CD14-positive monocyte (primary cell): ENCODE measurements at regions not wholly inside any gene's neighbourhood (a gene's known extent, or its start where the extent isn't known, plus 50 kb on each side); places are given as distances from the start of the nearest gene placed in this dataset.

ENCODE experiments used
- DNase-seq, 3 donors: peaks; one replicate each; pipeline ENCODE4 v3.0.0-alpha.2; 2011 to 2022
- H2AFZ ChIP-seq: 2 replicates; pipeline ENCODE4 v1.6.0; 2012; ENCODE audit warnings: mild to moderate bottlenecking, low read depth, low read length, inconsistent platforms; ENCODE audit not compliant: insufficient read depth, poor library complexity, severe bottlenecking
- H3K27ac ChIP-seq, 2 donors: 1 replicate in 1 of 2; 2 replicates in 1 of 2; pipeline ENCODE4 v1.5.1; 2012 to 2013; ENCODE audit warnings: low read length in 2 of 2, control low read depth in 1 of 2, inconsistent platforms in 1 of 2, low read depth in 1 of 2, mild to moderate bottlenecking in 1 of 2
- H3K27me3 ChIP-seq, 2 donors: one replicate each; pipeline versions ENCODE4 v1.6.0 to v1.6.1; 2011 to 2013; ENCODE audit warnings: low read length in 2 of 2; ENCODE audit not compliant: control insufficient read depth in 2 of 2, insufficient read depth in 2 of 2
- H3K36me3 ChIP-seq, 2 donors: replicated peaks in 1 of 2; 1 replicate in 1 of 2; 2 replicates in 1 of 2; pipeline versions ENCODE4 v1.5.1 to v1.6.1; 2012 to 2013; ENCODE audit warnings: low read length in 2 of 2, control low read depth in 1 of 2, inconsistent platforms in 1 of 2, mild to moderate bottlenecking in 1 of 2; ENCODE audit not compliant: insufficient read depth in 2 of 2, control insufficient read depth in 1 of 2
- H3K4me1 ChIP-seq, 2 donors: 1 replicate in 1 of 2; 2 replicates in 1 of 2; pipeline versions ENCODE4 v1.5.1 to v1.6.1; 2012 to 2013; ENCODE audit warnings: low read length in 2 of 2, control low read depth in 1 of 2, inconsistent platforms in 1 of 2, mild to moderate bottlenecking in 1 of 2, moderate library complexity in 1 of 2; ENCODE audit not compliant: insufficient read depth in 2 of 2, control insufficient read depth in 1 of 2
- H3K4me2 ChIP-seq: replicated peaks from 2 replicates; pipeline ENCODE3; 2012; ENCODE audit warnings: low read length, moderate library complexity, mild to moderate bottlenecking; ENCODE audit not compliant: poor library complexity, severe bottlenecking; ENCODE audit errors: extremely low read depth
- H3K4me3 ChIP-seq, 3 experiments: fragments of 200-600 bp in 1 of 3; sonication (generic) in 1 of 3; replicated peaks in 1 of 3; 1 replicate in 2 of 3; 2 replicates in 1 of 3; pipeline ENCODE4 v1.5.1; 2011 to 2013; ENCODE audit warnings: low read length in 3 of 3, mild to moderate bottlenecking in 3 of 3, control low read depth in 2 of 3, low read depth in 2 of 3, inconsistent platforms in 1 of 3, moderate library complexity in 1 of 3
- H3K79me2 ChIP-seq: 2 replicates; pipeline ENCODE4 v1.6.0; 2012; ENCODE audit warnings: mild to moderate bottlenecking, control low read depth, inconsistent platforms, low read length, moderate library complexity; ENCODE audit not compliant: insufficient read depth
- H3K9ac ChIP-seq: 2 replicates; pipeline ENCODE4 v1.6.0; 2017; ENCODE audit warnings: low read length, mild to moderate bottlenecking; ENCODE audit not compliant: insufficient read depth, poor library complexity, severe bottlenecking
- H3K9me3 ChIP-seq, 2 donors: replicated peaks in 1 of 2; 1 replicate in 1 of 2; 2 replicates in 1 of 2; pipeline versions ENCODE4 v1.5.1 to v1.6.1; 2012 to 2013; ENCODE audit warnings: low read length in 2 of 2, control low read depth in 1 of 2; ENCODE audit not compliant: control insufficient read depth in 1 of 2, insufficient read depth in 1 of 2
- H4K20me1 ChIP-seq: 2 replicates; pipeline ENCODE4 v1.6.0; 2012; ENCODE audit warnings: mild to moderate bottlenecking, low read length, control low read depth, moderate library complexity; ENCODE audit not compliant: insufficient read depth
- H3K27ac Mint-ChIP-seq, 7 donors: one replicate each; pipeline ENCODE4 v1.8.0; 2020; ENCODE audit warnings: mild to moderate bottlenecking in 7 of 7, mixed read lengths in 7 of 7, moderate library complexity in 6 of 7, inconsistent platforms in 2 of 7
- H3K27me3 Mint-ChIP-seq, 3 donors: one replicate each; pipeline ENCODE4 v1.8.0; 2021 to 2022; ENCODE audit warnings: low read depth in 3 of 3, mild to moderate bottlenecking in 3 of 3, mixed read lengths in 3 of 3, moderate library complexity in 3 of 3, inconsistent platforms in 1 of 3
- H3K36me3 Mint-ChIP-seq, 2 donors: one replicate each; pipeline ENCODE4 v1.8.0; 2020; ENCODE audit warnings: mixed read lengths in 2 of 2, inconsistent platforms in 1 of 2, mild to moderate bottlenecking in 1 of 2
- H3K4me1 Mint-ChIP-seq: one replicate; pipeline ENCODE4 v1.8.0; 2020; ENCODE audit warnings: mild to moderate bottlenecking, mixed read lengths
- H3K4me3 Mint-ChIP-seq, 2 donors: one replicate each; pipeline ENCODE4 v1.8.0; 2020; ENCODE audit warnings: mild to moderate bottlenecking in 2 of 2, mixed read lengths in 2 of 2, moderate library complexity in 1 of 2
- H3K9me3 Mint-ChIP-seq, 7 donors: one replicate each; pipeline ENCODE4 v1.8.0; 2020 to 2022; ENCODE audit warnings: mixed read lengths in 7 of 7, mild to moderate bottlenecking in 6 of 7, moderate library complexity in 6 of 7, inconsistent platforms in 2 of 7
- CTCF ChIP-seq: fragments of 200-600 bp; IDR thresholded peaks from one replicate; pipeline ENCODE4 v1.8.0; 2022; ENCODE audit warnings: antibody characterized with exemption, mild to moderate bottlenecking
- WGBS: methylation state at CpG from one replicate; pipeline ENCODE4 v1.1.5; 2013; ENCODE audit warnings: missing lambda C conversion rate; ENCODE audit not compliant: insufficient coverage; 5-methylcytosine and 5-hydroxymethylcytosine counted together
- intact Hi-C, 2 donors: fragments of 100-400 bp; cut with micrococcal nuclease; formaldehyde crosslinking; loops; one replicate each; pipeline versions ENCODE4 v1.15.0 to v1.15.1; 2023

- no peaks in the 10 kb centered on the region for H3K36me3 ChIP-seq
- no peak overlapping the region for H3K4me2 ChIP-seq
- no peaks in the 10 kb centered on the region for H3K4me1 ChIP-seq
- H3K36me3 Mint-ChIP-seq, result no peaks in the 10 kb centered on the region
- H3K79me2 ChIP-seq, result no peaks in the 10 kb centered on the region
- H3K27ac ChIP-seq, result no peak overlapping the region
- no peaks in the 10 kb centered on the region for H3K27me3 ChIP-seq
- H3K27me3 Mint-ChIP-seq, result peaks cover 0 to 2% (median 0%) of the 10 kb centered on the region in 3 donors
- H3K4me1 Mint-ChIP-seq, result no peaks in the 10 kb centered on the region
- no peak for DNase-seq
- no CpG with 5 or more reads among the region's 2 CpGs for WGBS
- H3K9ac ChIP-seq, result no peak overlapping the region
- no peak overlapping the region for H3K27ac Mint-ChIP-seq
- H3K4me3 ChIP-seq, result no peak overlapping the region
- H2AFZ ChIP-seq, result no peak overlapping the region
- TF ChIP-seq CTCF, result no peak
- H4K20me1 ChIP-seq, result no peaks in the 10 kb centered on the region
- intact Hi-C loops, result no loop called here
- H3K9me3 Mint-ChIP-seq, result peaks cover 0 to 3% (median 2%) of the 10 kb centered on the region in 7 donors
- no peak overlapping the region for H3K4me3 Mint-ChIP-seq
- no peaks in the 10 kb centered on the region for H3K9me3 ChIP-seq
Observed at GRCh38 chr5:25444697-25445096, 799.9 kb upstream of the CDH10 start.

- Histone ChIP-seq H3K27ac (no peak overlapping the region), H4K20me1 (no peaks in the 10 kb centered on the region), H3K4me1 (no peaks in the 10 kb centered on the region), H3K36me3 (no peaks in the 10 kb centered on the region), H3K4me3 (no peak overlapping the region), H3K79me2 (no peaks in the 10 kb centered on the region), H3K4me2 (no peak overlapping the region), H3K27me3 (no peaks in the 10 kb centered on the region), H3K9me3 (no peaks in the 10 kb centered on the region), H3K9ac (no peak overlapping the region), H2AFZ (no peak overlapping the region)
- Mint-ChIP-seq H3K36me3 (no peaks in the 10 kb centered on the region), H3K27me3 (peaks cover 0 to 2% (median 0%) of the 10 kb centered on the region in 3 donors), H3K4me3 (no peak overlapping the region), H3K9me3 (peaks cover 0 to 3% (median 2%) of the 10 kb centered on the region in 7 donors), H3K4me1 (no peaks in the 10 kb centered on the region), H3K27ac (no peak overlapping the region)
- WGBS, result no CpG with 5 or more reads among the region's 4 CpGs
- no peak for DNase-seq
- intact Hi-C loops, result no loop called here
- TF ChIP-seq CTCF, result no peak
Observed at GRCh38 chr5:25441810-25442209, 797.0 kb upstream of the CDH10 start.
